K562 (cell line): ENCODE measurements at regions not wholly inside any gene's neighbourhood (a gene's known extent, or its start where the extent isn't known, plus 50 kb on each side); places are given as distances from the start of the nearest gene placed in this dataset.

Experiments
- ATAC-seq: fragments of 200-7000 bp; cut with Tn5 transposase; 3 replicates; pipeline ENCODE4 v1.9.1; 2020; ENCODE audit warnings: moderate library complexity
- BruUV-seq: library from RNA; stranded (reverse); fragments of 400-500 nt; replicated peaks from 2 replicates; lab custom pipeline; 2021; lab: Mats Ljungman, UMichigan
- CTCF ChIA-PET: fragments of 300-600 bp; formaldehyde crosslinking; extraction: SDS; loops from one replicate; lab custom pipeline; 2021; ENCODE audit warnings: low intra/inter-chr PET ratio; lab: Yijun Ruan, JAX
- POLR2A ChIA-PET: fragments of 300-600, 350-650 bp; sonication (Branson Sonifier 250); formaldehyde crosslinking; extraction: SDS; loops from one replicate; lab custom pipeline; 2021; ENCODE audit warnings: antibody characterized with exemption, inconsistent platforms; lab: Yijun Ruan, JAX
- DNase-seq, 4 experiments: peaks; one replicate each; pipeline versions ENCODE4 v3.0.0 to v3.0.0-alpha.2; 2011 to 2018; ENCODE audit warnings: low spot score in 3 of 4, mixed read lengths in 3 of 4; ENCODE audit errors: extremely low read depth in 1 of 4
- FAIRE-seq: peaks from 2 replicates; lab custom pipeline; 2011; peaks lifted over from hg19 to GRCh38; lab: Jason Lieb, UNC
- H2AFZ ChIP-seq: 2 replicates; pipeline ENCODE4 v1.6.0; 2011; ENCODE audit warnings: low read depth, low read length, control low read depth, inconsistent platforms
- H3K27ac ChIP-seq: fragments of 200-600 bp; 3 replicates; pipeline ENCODE4 v1.8.0; 2011; ENCODE audit warnings: low read depth, mild to moderate bottlenecking, control low read depth, inconsistent platforms, low read length, moderate library complexity, mixed read lengths; ENCODE audit errors: extremely low read depth
- H3K27me3 ChIP-seq, 2 experiments: fragments of 300-600 bp in 1 of 2; 2 replicates in 1 of 2; 3 replicates in 1 of 2; pipeline versions ENCODE4 v1.6.0 to v1.8.0; 2011; ENCODE audit warnings: inconsistent platforms in 2 of 2, low read length in 2 of 2, mild to moderate bottlenecking in 1 of 2, mixed read lengths in 1 of 2, moderate library complexity in 1 of 2; ENCODE audit not compliant: control insufficient read depth in 2 of 2, insufficient read depth in 2 of 2
- H3K36me3 ChIP-seq: fragments of 300-600 bp; 3 replicates; pipeline ENCODE4 v1.8.0; 2011; ENCODE audit warnings: mild to moderate bottlenecking, low read length, inconsistent platforms; ENCODE audit not compliant: control insufficient read depth, insufficient read depth
- H3K4me1 ChIP-seq, 2 experiments: fragments of 200-600 bp in 1 of 2; replicated peaks in 1 of 2; 2 replicates in 1 of 2; 3 replicates in 1 of 2; pipeline versions ENCODE4 v1.5.1 to v1.8.0; 2011; ENCODE audit warnings: inconsistent platforms in 2 of 2, low read length in 2 of 2, mild to moderate bottlenecking in 1 of 2, mixed read lengths in 1 of 2, moderate library complexity in 1 of 2; ENCODE audit not compliant: control insufficient read depth in 2 of 2, insufficient read depth in 2 of 2
- H3K4me2 ChIP-seq: 2 replicates; pipeline ENCODE4 v1.6.1; 2011; ENCODE audit warnings: low read length, control low read depth, inconsistent platforms, mixed read lengths; ENCODE audit not compliant: insufficient read depth
- H3K4me3 ChIP-seq: fragments of 200-600 bp; sonication (generic), shearing (Covaris generic); 2 replicates; pipeline ENCODE4 v1.5.1; 2016; ENCODE audit warnings: control low read depth, inconsistent platforms
- H3K79me2 ChIP-seq: fragments of 200-600 bp; 3 replicates; pipeline ENCODE4 v1.8.0; 2011; ENCODE audit warnings: low read length, inconsistent platforms; ENCODE audit not compliant: control insufficient read depth, insufficient read depth
- H3K9ac ChIP-seq, 2 experiments: 2 replicates each; pipeline versions ENCODE4 v1.6.0 to v1.6.1; 2011; ENCODE audit warnings: low read depth in 2 of 2, low read length in 2 of 2, control low read depth in 1 of 2, inconsistent platforms in 1 of 2, mild to moderate bottlenecking in 1 of 2, mixed read lengths in 1 of 2; ENCODE audit not compliant: insufficient read depth in 1 of 2
- H3K9me1 ChIP-seq: one replicate; pipeline ENCODE4 v1.6.0; 2011; ENCODE audit warnings: inconsistent platforms, mild to moderate bottlenecking, low read length, moderate library complexity; ENCODE audit not compliant: control insufficient read depth, insufficient read depth
- H3K9me3 ChIP-seq: replicated peaks from 2 replicates; pipeline ENCODE4 v1.5.1; 2011; ENCODE audit warnings: low read depth, low read length, inconsistent platforms; ENCODE audit not compliant: control insufficient read depth, insufficient read depth
- H4K20me1 ChIP-seq: replicated peaks from 2 replicates; pipeline ENCODE4 v1.6.1; 2011; ENCODE audit warnings: low read length, inconsistent platforms, mixed read lengths; ENCODE audit not compliant: control insufficient read depth, insufficient read depth
- ATF6 ChIP-seq: sonication (generic); formaldehyde crosslinking; IDR thresholded peaks from 2 replicates; pipeline ENCODE4 v1.4.0; 2020; ENCODE audit warnings: mild to moderate bottlenecking, missing genetic modification reagents
- CHAMP1 ChIP-seq: fragments of 450-650 bp; IDR thresholded peaks from 2 replicates; pipeline ENCODE4 v1.6.1; 2016; ENCODE audit warnings: mild to moderate bottlenecking
- CHD1 ChIP-seq: fragments of 200-600 bp; sonication (generic); IDR thresholded peaks from one replicate; pipeline ENCODE4 v1.6.1; 2012; ENCODE audit warnings: mild to moderate bottlenecking, moderate library complexity, low read length, inconsistent platforms
- EHMT2 ChIP-seq: fragments of 450-650 bp; IDR thresholded peaks from 2 replicates; pipeline ENCODE4 v1.6.1; 2018; ENCODE audit warnings: antibody characterized with exemption
- MAFG ChIP-seq: fragments of 450-650 bp; conservative IDR thresholded peaks from 2 replicates; pipeline ENCODE4 v1.6.1; 2016; ENCODE audit warnings: missing genetic modification characterization, missing compliant biosample characterization
- NFRKB ChIP-seq: fragments of 450-650 bp; IDR thresholded peaks from 2 replicates; pipeline ENCODE4 v1.6.1; 2016; ENCODE audit warnings: low read depth
- NFXL1 ChIP-seq: fragments of 450-650 bp; formaldehyde crosslinking; IDR thresholded peaks from 2 replicates; pipeline ENCODE4 v1.4.0; 2021; ENCODE audit warnings: mild to moderate bottlenecking
- RNF2 ChIP-seq: sonication (generic); IDR thresholded peaks from 2 replicates; pipeline ENCODE4 v1.6.1; 2016
- THRA ChIP-seq: fragments of 450-650 bp; IDR thresholded peaks from 2 replicates; pipeline ENCODE4 v1.6.1; 2017; ENCODE audit warnings: mild to moderate bottlenecking, moderate library complexity
- ZBTB8A ChIP-seq: fragments of 450-650 bp; IDR thresholded peaks from 2 replicates; pipeline ENCODE4 v1.6.1; 2018; ENCODE audit warnings: mild to moderate bottlenecking, moderate library complexity; ENCODE audit not compliant: partially characterized antibody
- ZNF324 ChIP-seq: fragments of 250-450 bp; sonication (Bioruptor Pico); IDR thresholded peaks from 2 replicates; pipeline ENCODE4 v1.4.0; 2020; ENCODE audit warnings: mild to moderate bottlenecking
- ZNF764 ChIP-seq: fragments of 250-450 bp; sonication (Bioruptor Pico); IDR thresholded peaks from 2 replicates; pipeline ENCODE4 v1.4.0; 2020; ENCODE audit warnings: low read depth, mild to moderate bottlenecking, moderate library complexity
- WGBS: fragments of 100-300 bp; shearing (Covaris generic); methylation state at CpG from one replicate; pipeline ENCODE4 v1.1.6; 2016; ENCODE audit warnings: low coverage, mixed read lengths; ENCODE audit not compliant: insufficient coverage; ENCODE audit errors: missing lambda C conversion rate; 5-methylcytosine and 5-hydroxymethylcytosine counted together
- in situ Hi-C: fragments of 300-500 bp; cut with MboI; formaldehyde crosslinking; loops from 4 replicates; pipeline ENCODE4 v1.15.0; 2018; ENCODE audit warnings: inconsistent platforms, mixed read lengths
- intact Hi-C: fragments of 100-400 bp; cut with micrococcal nuclease; formaldehyde crosslinking; loops from 2 replicates; pipeline ENCODE4 v1.14.2; 2022
- TF ChIP-seq, protein P1 (sequence below), 2 experiments: IDR thresholded peaks; 2 replicates each; pipeline ENCODE4 v1.6.1; 2012; ENCODE audit warnings: improper control_type of control experiment in 2 of 2, low read depth in 2 of 2, low read length in 2 of 2, borderline replicate concordance in 1 of 2

GRCh38 chr3:182450942-182451787 is 342.1 kb upstream of the ATP11B start:
- POLR2A ChIA-PET, result interaction anchor here (0.7 to 0.8 kb wide), 2 partner anchors 27 to 40 kb away, joined by 3 read pairs; no protein-coding TSS in a partner anchor
- TF ChIP-seq CHAMP1 (no peak), NFXL1 (CRISPR knock-in tag) (no peak), ATF6 (CRISPR knock-in tag) (no peak), CHD1 (no peak), ZBTB8A (no peak), ZNF324 (CRISPR knock-in tag) (no peak), EHMT2 (no peak), MAFG (tag) (no peak), NFRKB (no peak), THRA (no peak), RNF2 (no peak), ZNF764 (no peak)
- TF ChIP-seq, protein P1, sequence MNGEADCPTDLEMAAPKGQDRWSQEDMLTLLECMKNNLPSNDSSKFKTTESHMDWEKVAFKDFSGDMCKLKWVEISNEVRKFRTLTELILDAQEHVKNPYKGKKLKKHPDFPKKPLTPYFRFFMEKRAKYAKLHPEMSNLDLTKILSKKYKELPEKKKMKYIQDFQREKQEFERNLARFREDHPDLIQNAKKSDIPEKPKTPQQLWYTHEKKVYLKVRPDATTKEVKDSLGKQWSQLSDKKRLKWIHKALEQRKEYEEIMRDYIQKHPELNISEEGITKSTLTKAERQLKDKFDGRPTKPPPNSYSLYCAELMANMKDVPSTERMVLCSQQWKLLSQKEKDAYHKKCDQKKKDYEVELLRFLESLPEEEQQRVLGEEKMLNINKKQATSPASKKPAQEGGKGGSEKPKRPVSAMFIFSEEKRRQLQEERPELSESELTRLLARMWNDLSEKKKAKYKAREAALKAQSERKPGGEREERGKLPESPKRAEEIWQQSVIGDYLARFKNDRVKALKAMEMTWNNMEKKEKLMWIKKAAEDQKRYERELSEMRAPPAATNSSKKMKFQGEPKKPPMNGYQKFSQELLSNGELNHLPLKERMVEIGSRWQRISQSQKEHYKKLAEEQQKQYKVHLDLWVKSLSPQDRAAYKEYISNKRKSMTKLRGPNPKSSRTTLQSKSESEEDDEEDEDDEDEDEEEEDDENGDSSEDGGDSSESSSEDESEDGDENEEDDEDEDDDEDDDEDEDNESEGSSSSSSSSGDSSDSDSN (IDR thresholded peaks at IDR 0.05; ENCODE audit: borderline replicate concordance in 1 of 2, low read depth in 2 of 2, low read length in 2 of 2), result no peak

More at GRCh38 chr3:182450942-182451787, 342.1 kb upstream of the ATP11B start:
- no peak for FAIRE-seq
- no peaks in the 10 kb centered on the region for H4K20me1 ChIP-seq
- H3K9ac ChIP-seq, result no peak overlapping the region
- in situ Hi-C loops (no loop called here), intact Hi-C loops (no loop called here)
- 0 out of 2 replicates have a peak overlapping the region, but pooled peaks have one; percentile 19 for H3K4me2 ChIP-seq
- ATAC-seq, result peak; percentile 61
- WGBS, result 36% methylated on average over 6 of the region's 6 CpGs
- H3K4me3 ChIP-seq, result no peak overlapping the region
- H3K27ac ChIP-seq, result no peak overlapping the region
- no peaks in the 10 kb centered on the region for H3K36me3 ChIP-seq
- peak overlapping the region; percentile 88 for H2AFZ ChIP-seq
- DNase-seq, result no peak
- H3K27me3 ChIP-seq, result no peaks in the 10 kb centered on the region
- no peaks in the 10 kb centered on the region for H3K9me3 ChIP-seq
- no peaks in the 10 kb centered on the region for H3K9me1 ChIP-seq
- no TSS peak for BruUV-seq
- no peaks in the 10 kb centered on the region for H3K79me2 ChIP-seq
- CTCF ChIA-PET, result no interaction called here
- H3K4me1 ChIP-seq, result peaks cover 0 to 2% of the 10 kb centered on the region in 2 experiments; a peak in 1 of 5 replicates
